Suprapubic skin (tissue), 4 donors: ENCODE measurements at regions not wholly inside any gene's neighbourhood (a gene's known extent, or its start where the extent isn't known, plus 50 kb on each side); places are given as distances from the start of the nearest gene placed in this dataset.

ENCODE experiments used
- EP300 ChIP-seq: sonication (generic); formaldehyde crosslinking; IDR thresholded peaks from one replicate; pipeline ENCODE4 v1.6.1; 2017; ENCODE audit warnings: antibody characterized with exemption
- POLR2A ChIP-seq, 2 donors: fragments of 450-650 bp; IDR thresholded peaks; one replicate each; pipeline ENCODE4 v1.6.1; 2017; ENCODE audit warnings: antibody characterized with exemption in 2 of 2, mild to moderate bottlenecking in 2 of 2, moderate library complexity in 2 of 2
- POLR2AphosphoS5 ChIP-seq, 3 donors: sonication (generic); formaldehyde crosslinking; IDR thresholded peaks; one replicate each; pipeline ENCODE4 v1.6.1; 2017; ENCODE audit warnings: antibody characterized with exemption in 3 of 3
- TF ChIP-seq, protein P1 (sequence below), 2 donors: fragments of 200-600 bp in 1 of 2; fragments of 450-650 bp in 1 of 2; sonication (generic) in 1 of 2; IDR thresholded peaks; one replicate each; pipeline ENCODE4 v1.5.1; 2016 to 2019; ENCODE audit warnings: antibody characterized with exemption in 2 of 2, mild to moderate bottlenecking in 1 of 2, moderate library complexity in 1 of 2

DNA sequence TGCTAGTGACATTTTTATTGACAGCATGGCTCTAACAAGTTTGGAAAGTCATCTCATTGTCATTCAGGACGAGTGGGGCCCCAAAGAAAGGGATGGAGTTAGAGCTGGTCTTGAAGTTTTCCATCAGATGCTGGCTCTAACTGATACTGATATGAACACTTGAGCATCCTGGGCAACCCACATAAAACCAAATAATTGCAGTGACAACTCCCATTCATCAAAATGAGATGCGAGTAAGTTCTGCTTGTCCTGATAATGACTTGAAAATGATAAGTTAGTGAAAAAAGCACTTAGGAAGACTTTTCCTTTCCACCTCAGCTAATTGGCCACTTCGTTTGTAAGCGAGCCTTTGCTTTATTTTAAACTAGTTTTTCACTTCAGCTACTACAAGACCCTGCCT, 147.6 kb downstream of the SP3 start:
- TF ChIP-seq EP300 (no peak), POLR2A (IDR thresholded peaks at IDR 0.05) (no peak), POLR2AphosphoS5 (IDR thresholded peaks at IDR 0.05) (no peak)
- TF ChIP-seq, protein P1, sequence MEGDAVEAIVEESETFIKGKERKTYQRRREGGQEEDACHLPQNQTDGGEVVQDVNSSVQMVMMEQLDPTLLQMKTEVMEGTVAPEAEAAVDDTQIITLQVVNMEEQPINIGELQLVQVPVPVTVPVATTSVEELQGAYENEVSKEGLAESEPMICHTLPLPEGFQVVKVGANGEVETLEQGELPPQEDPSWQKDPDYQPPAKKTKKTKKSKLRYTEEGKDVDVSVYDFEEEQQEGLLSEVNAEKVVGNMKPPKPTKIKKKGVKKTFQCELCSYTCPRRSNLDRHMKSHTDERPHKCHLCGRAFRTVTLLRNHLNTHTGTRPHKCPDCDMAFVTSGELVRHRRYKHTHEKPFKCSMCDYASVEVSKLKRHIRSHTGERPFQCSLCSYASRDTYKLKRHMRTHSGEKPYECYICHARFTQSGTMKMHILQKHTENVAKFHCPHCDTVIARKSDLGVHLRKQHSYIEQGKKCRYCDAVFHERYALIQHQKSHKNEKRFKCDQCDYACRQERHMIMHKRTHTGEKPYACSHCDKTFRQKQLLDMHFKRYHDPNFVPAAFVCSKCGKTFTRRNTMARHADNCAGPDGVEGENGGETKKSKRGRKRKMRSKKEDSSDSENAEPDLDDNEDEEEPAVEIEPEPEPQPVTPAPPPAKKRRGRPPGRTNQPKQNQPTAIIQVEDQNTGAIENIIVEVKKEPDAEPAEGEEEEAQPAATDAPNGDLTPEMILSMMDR (IDR thresholded peaks at IDR 0.05) = no peak
